K562 (cell line): ENCODE measurements at regions not wholly inside any gene's neighbourhood (a gene's known extent, or its start where the extent isn't known, plus 50 kb on each side); places are given as distances from the start of the nearest gene placed in this dataset.

Source experiments
- CBFA2T2 ChIP-seq: fragments of 450-650 bp; conservative IDR thresholded peaks from 2 replicates; pipeline ENCODE4 v1.6.1; 2017; ENCODE audit warnings: mild to moderate bottlenecking
- CXXC5 ChIP-seq: fragments of 250-450 bp; sonication (Bioruptor Pico); IDR thresholded peaks from 2 replicates; pipeline ENCODE4 v1.8.0; 2022; ENCODE audit warnings: inconsistent platforms, mild to moderate bottlenecking, moderate library complexity
- ETV5 ChIP-seq: sonication (generic); formaldehyde crosslinking; IDR thresholded peaks from 2 replicates; pipeline ENCODE4 v1.4.0; 2020; ENCODE audit warnings: low read depth, mild to moderate bottlenecking, missing genetic modification reagents
- FOXP1 ChIP-seq: sonication (generic); formaldehyde crosslinking; IDR thresholded peaks from 2 replicates; pipeline ENCODE4 v1.8.0; 2022; ENCODE audit warnings: mild to moderate bottlenecking, missing genetic modification reagents
- HDAC1 ChIP-seq, 2 experiments: fragments of 450-650 bp; IDR thresholded peaks; 2 replicates each; pipeline ENCODE4 v1.6.1; 2016 to 2017; ENCODE audit warnings: inconsistent platforms in 1 of 2, mild to moderate bottlenecking in 1 of 2, moderate library complexity in 1 of 2
- HDAC2 ChIP-seq: fragments of 450-650 bp; IDR thresholded peaks from 2 replicates; pipeline ENCODE4 v1.6.1; 2016; ENCODE audit warnings: mild to moderate bottlenecking
- HLTF ChIP-seq: fragments of 450-650 bp; IDR thresholded peaks from 2 replicates; pipeline ENCODE4 v1.6.1; 2016
- HNRNPL ChIP-seq: fragments of 200-400 bp; formaldehyde crosslinking; IDR thresholded peaks from 2 replicates; pipeline ENCODE4 v1.6.1; 2017; ENCODE audit warnings: low read depth, mild to moderate bottlenecking, low read length
- HNRNPUL1 ChIP-seq: fragments of 200-400 bp; formaldehyde crosslinking; IDR thresholded peaks from 2 replicates; pipeline ENCODE4 v1.6.1; 2017; ENCODE audit warnings: low read length
- NCOR1 ChIP-seq: fragments of 450-650 bp; IDR thresholded peaks from 2 replicates; pipeline ENCODE4 v1.6.1; 2016; ENCODE audit warnings: mild to moderate bottlenecking, moderate library complexity
- SMARCA4 ChIP-seq: fragments of 450-650 bp; IDR thresholded peaks from 2 replicates; pipeline ENCODE4 v1.6.1; 2016
- TBL1XR1 ChIP-seq, 2 experiments: IDR thresholded peaks; 2 replicates each; pipeline ENCODE4 v1.6.1; 2012; ENCODE audit warnings: improper control_type of control experiment in 2 of 2, low read length in 2 of 2, mild to moderate bottlenecking in 1 of 2
- TEAD1 ChIP-seq, 2 experiments: fragments of 450-650 bp in 1 of 2; sonication (generic) in 1 of 2; formaldehyde crosslinking; IDR thresholded peaks; 2 replicates each; pipeline versions ENCODE4 v1.4.0 to v1.8.0; 2020 to 2022; ENCODE audit warnings: mild to moderate bottlenecking in 2 of 2, missing genetic modification reagents in 1 of 2
- ZNF175 ChIP-seq: fragments of 200-800 bp; sonication (Bioruptor generic); IDR thresholded peaks from 2 replicates; pipeline ENCODE4 v1.6.1; 2016; ENCODE audit warnings: low read depth, mild to moderate bottlenecking, missing genetic modification characterization, missing compliant biosample characterization
- ZNF699 ChIP-seq: fragments of 250-450 bp; sonication (Bioruptor Pico); IDR thresholded peaks from 2 replicates; pipeline ENCODE4 v1.8.0; 2021; ENCODE audit warnings: mild to moderate bottlenecking, moderate library complexity; ENCODE audit not compliant: insufficient replicate concordance
- TF ChIP-seq, protein P1 (sequence below): fragments of 250-450 bp; sonication (Bioruptor Pico); IDR thresholded peaks from 2 replicates; pipeline ENCODE4 v1.6.1; 2021; ENCODE audit warnings: mild to moderate bottlenecking
- TF ChIP-seq, protein P2 (sequence below): fragments of 250-450 bp; sonication (Bioruptor Pico); IDR thresholded peaks from 2 replicates; pipeline ENCODE4 v1.9.0; 2021; ENCODE audit warnings: mild to moderate bottlenecking
- TF ChIP-seq, protein P3 (sequence below): sonication (generic); formaldehyde crosslinking; IDR thresholded peaks from 2 replicates; pipeline ENCODE4 v1.8.0; 2022; ENCODE audit warnings: mild to moderate bottlenecking, missing genetic modification reagents
- TF ChIP-seq, protein P4 (sequence below): fragments of 450-650 bp; IDR thresholded peaks from 2 replicates; pipeline ENCODE4 v1.6.1; 2014; ENCODE audit warnings: low read depth, mild to moderate bottlenecking, moderate library complexity, borderline replicate concordance
- TF ChIP-seq, protein P5 (sequence below): fragments of 450-650 bp; IDR thresholded peaks from 2 replicates; pipeline ENCODE4 v1.6.1; 2018; ENCODE audit not compliant: partially characterized antibody
- TF ChIP-seq, protein P6 (sequence below): fragments of 250-450 bp; sonication (Bioruptor Pico); IDR thresholded peaks from 2 replicates; pipeline ENCODE4 v1.8.0; 2022; ENCODE audit warnings: moderate library complexity, mild to moderate bottlenecking, inconsistent platforms

DNA sequence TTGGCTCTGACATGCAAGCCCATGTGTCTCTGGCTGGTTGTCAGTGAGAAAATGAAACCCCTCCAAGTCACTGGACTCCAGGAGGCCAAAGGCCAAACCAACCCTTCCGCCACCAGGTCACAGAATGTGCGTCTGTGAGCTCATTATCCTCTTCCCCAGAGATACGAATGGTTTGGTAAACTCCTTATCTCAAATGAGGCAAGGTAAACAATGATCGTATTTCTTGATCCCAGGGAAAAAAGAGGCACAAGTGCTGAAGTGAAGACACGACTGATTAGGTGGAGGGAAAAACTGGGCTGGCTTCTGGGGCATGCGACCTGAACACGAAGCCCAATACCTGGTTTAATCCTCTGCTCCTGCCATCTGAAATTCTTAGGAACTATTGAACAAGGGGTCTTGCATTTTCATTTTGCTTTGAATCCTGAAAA is 70.6 kb upstream of the ARID5B start (continued):
- TF ChIP-seq HNRNPL (no peak), ZNF699 (CRISPR knock-in tag) (no peak), CXXC5 (CRISPR knock-in tag) (peak; percentile 85), ETV5 (CRISPR knock-in tag) (no peak), FOXP1 (peak; percentile 65; the same call in 1 of the 2 replicates), NCOR1 (peak; percentile 80), TBL1XR1 (IDR thresholded peaks at IDR 0.05; ENCODE audit: low read length in 2 of 2) (peak; percentile 62 to 75; a peak in 3 of 4 replicates), CBFA2T2 (peak; percentile 85), HDAC2 (peak; percentile 42; the same call in 1 of the 2 replicates), SMARCA4 (peak; percentile 88), HDAC1 (IDR thresholded peaks at IDR 0.05) (peak in 1 of 2 experiments; percentile 65; a peak in 1 of 4 replicates), HNRNPUL1 (no peak), ZNF175 (CRISPR knock-in tag) (peak; percentile 87), HLTF (0 out of 2 replicates have a peak, but pooled peaks have one; percentile 18), TEAD1 (CRISPR knock-in tag; IDR thresholded peaks at IDR 0.05) (peak in 1 of 2 experiments; percentile 25; a peak in 1 of 4 replicates)
- TF ChIP-seq, protein P1, sequence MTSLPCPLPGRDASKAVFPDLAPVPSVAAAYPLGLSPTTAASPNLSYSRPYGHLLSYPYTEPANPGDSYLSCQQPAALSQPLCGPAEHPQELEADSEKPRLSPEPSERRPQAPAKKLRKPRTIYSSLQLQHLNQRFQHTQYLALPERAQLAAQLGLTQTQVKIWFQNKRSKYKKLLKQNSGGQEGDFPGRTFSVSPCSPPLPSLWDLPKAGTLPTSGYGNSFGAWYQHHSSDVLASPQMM (CRISPR knock-in tag) = no peak
- TF ChIP-seq, protein P2, sequence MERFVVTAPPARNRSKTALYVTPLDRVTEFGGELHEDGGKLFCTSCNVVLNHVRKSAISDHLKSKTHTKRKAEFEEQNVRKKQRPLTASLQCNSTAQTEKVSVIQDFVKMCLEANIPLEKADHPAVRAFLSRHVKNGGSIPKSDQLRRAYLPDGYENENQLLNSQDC (CRISPR knock-in tag) = no peak
- TF ChIP-seq, protein P3, sequence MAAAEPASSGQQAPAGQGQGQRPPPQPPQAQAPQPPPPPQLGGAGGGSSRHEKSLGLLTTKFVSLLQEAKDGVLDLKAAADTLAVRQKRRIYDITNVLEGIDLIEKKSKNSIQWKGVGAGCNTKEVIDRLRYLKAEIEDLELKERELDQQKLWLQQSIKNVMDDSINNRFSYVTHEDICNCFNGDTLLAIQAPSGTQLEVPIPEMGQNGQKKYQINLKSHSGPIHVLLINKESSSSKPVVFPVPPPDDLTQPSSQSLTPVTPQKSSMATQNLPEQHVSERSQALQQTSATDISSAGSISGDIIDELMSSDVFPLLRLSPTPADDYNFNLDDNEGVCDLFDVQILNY (CRISPR knock-in tag) = 0 out of 2 replicates have a peak, but pooled peaks have one; percentile 17
- TF ChIP-seq, protein P4, sequence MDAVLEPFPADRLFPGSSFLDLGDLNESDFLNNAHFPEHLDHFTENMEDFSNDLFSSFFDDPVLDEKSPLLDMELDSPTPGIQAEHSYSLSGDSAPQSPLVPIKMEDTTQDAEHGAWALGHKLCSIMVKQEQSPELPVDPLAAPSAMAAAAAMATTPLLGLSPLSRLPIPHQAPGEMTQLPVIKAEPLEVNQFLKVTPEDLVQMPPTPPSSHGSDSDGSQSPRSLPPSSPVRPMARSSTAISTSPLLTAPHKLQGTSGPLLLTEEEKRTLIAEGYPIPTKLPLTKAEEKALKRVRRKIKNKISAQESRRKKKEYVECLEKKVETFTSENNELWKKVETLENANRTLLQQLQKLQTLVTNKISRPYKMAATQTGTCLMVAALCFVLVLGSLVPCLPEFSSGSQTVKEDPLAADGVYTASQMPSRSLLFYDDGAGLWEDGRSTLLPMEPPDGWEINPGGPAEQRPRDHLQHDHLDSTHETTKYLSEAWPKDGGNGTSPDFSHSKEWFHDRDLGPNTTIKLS = no peak; the same call in 1 of the 2 replicates
- TF ChIP-seq, protein P5, sequence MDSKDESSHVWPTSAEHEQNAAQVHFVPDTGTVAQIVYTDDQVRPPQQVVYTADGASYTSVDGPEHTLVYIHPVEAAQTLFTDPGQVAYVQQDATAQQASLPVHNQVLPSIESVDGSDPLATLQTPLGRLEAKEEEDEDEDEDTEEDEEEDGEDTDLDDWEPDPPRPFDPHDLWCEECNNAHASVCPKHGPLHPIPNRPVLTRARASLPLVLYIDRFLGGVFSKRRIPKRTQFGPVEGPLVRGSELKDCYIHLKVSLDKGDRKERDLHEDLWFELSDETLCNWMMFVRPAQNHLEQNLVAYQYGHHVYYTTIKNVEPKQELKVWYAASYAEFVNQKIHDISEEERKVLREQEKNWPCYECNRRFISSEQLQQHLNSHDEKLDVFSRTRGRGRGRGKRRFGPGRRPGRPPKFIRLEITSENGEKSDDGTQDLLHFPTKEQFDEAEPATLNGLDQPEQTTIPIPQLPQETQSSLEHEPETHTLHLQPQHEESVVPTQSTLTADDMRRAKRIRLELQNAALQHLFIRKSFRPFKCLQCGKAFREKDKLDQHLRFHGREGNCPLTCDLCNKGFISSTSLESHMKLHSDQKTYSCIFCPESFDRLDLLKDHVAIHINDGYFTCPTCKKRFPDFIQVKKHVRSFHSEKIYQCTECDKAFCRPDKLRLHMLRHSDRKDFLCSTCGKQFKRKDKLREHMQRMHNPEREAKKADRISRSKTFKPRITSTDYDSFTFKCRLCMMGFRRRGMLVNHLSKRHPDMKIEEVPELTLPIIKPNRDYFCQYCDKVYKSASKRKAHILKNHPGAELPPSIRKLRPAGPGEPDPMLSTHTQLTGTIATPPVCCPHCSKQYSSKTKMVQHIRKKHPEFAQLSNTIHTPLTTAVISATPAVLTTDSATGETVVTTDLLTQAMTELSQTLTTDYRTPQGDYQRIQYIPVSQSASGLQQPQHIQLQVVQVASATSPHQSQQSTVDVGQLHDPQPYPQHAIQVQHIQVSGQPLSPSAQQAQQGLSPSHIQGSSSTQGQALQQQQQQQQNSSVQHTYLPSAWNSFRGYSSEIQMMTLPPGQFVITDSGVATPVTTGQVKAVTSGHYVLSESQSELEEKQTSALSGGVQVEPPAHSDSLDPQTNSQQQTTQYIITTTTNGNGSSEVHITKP = peak; percentile 87
- TF ChIP-seq, protein P6, sequence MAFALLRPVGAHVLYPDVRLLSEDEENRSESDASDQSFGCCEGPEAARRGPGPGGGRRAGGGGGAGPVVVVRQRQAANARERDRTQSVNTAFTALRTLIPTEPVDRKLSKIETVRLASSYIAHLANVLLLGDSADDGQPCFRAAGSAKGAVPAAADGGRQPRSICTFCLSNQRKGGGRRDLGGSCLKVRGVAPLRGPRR (CRISPR knock-in tag) = 0 out of 2 replicates have a peak, but pooled peaks have one; percentile 28
